ENCODE measurements at regions not wholly inside any gene's neighbourhood (a gene's known extent, or its start where the extent isn't known, plus 50 kb on each side); places are given as distances from the start of the nearest gene placed in this dataset.

GRCh38 chr7:153245809-153246208 is 486.3 kb downstream of the ACTR3B start:
- H3K4me1 ChIP-seq (replicated peaks), result no peaks in the 10 kb centered on the region
- H3K27me3 ChIP-seq (replicated peaks; ENCODE audit: insufficient read depth), result no peaks in the 10 kb centered on the region
- no peak for DNase-seq (ENCODE audit: low spot score)
- WGBS, result 90% methylated on average over 1 of the region's 1 CpG
- no peak overlapping the region for H3K4me3 ChIP-seq
- H3K36me3 ChIP-seq, result no peaks in the 10 kb centered on the region
- intact Hi-C loops (cut with DNase I), result no loop called here
- no peak for TF ChIP-seq POLR2AphosphoS5 (IDR thresholded peaks at IDR 0.05)
- TF ChIP-seq CTCF (IDR thresholded peaks at IDR 0.05), result no peak
- TF ChIP-seq POLR2A (IDR thresholded peaks at IDR 0.05), result no peak
- H3K9me3 ChIP-seq, result no peaks in the 10 kb centered on the region
- no peak overlapping the region for H3K27ac ChIP-seq

GRCh38 chr7:153247926-153248325 is 488.4 kb downstream of the ACTR3B start:
- intact Hi-C loops (cut with DNase I), result no loop called here
- Histone ChIP-seq H3K4me1 (replicated peaks) (no peaks in the 10 kb centered on the region), H3K27ac (no peak overlapping the region), H3K27me3 (replicated peaks; ENCODE audit: insufficient read depth) (no peaks in the 10 kb centered on the region), H3K36me3 (no peaks in the 10 kb centered on the region), H3K9me3 (no peaks in the 10 kb centered on the region), H3K4me3 (no peak overlapping the region)
- no peak for TF ChIP-seq CTCF (IDR thresholded peaks at IDR 0.05)
- WGBS, result 49% methylated on average over 4 of the region's 4 CpGs
- no peak for DNase-seq (ENCODE audit: low spot score)

DNA sequence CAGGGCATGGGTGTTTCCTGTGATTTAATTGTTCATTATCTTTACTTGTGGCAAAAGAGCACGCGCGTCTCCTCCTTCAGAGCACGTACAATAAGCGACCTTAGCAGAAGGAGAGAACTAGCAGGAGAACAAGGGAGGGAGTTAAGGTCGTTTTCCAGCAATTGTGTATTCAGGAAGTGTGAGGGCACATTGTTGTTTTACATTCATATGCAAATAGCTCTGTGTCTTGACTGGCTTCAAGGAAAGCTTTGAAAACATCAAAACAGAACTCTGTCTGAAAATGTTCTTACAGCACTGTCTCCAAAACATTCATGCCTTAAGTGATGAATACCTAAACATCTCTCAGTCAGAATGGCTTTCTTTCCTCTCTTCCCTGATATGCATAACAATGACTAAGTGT is 499.1 kb downstream of the ACTR3B start:
- intact Hi-C loops (cut with DNase I), result no loop called here
- H3K4me3 ChIP-seq, result no peak overlapping the region
- 63% methylated on average over 6 of the region's 6 CpGs for WGBS
- no peaks in the 10 kb centered on the region for H3K4me1 ChIP-seq (replicated peaks)
- no peak for TF ChIP-seq POLR2AphosphoS5 (IDR thresholded peaks at IDR 0.05)
- no peak for TF ChIP-seq CTCF (IDR thresholded peaks at IDR 0.05)
- TF ChIP-seq POLR2A (IDR thresholded peaks at IDR 0.05), result no peak
- no peaks in the 10 kb centered on the region for H3K9me3 ChIP-seq
- H3K36me3 ChIP-seq, result no peaks in the 10 kb centered on the region
- no peak for DNase-seq (ENCODE audit: low spot score)
- no peaks in the 10 kb centered on the region for H3K27me3 ChIP-seq (replicated peaks; ENCODE audit: insufficient read depth)
- no peak overlapping the region for H3K27ac ChIP-seq

DNA sequence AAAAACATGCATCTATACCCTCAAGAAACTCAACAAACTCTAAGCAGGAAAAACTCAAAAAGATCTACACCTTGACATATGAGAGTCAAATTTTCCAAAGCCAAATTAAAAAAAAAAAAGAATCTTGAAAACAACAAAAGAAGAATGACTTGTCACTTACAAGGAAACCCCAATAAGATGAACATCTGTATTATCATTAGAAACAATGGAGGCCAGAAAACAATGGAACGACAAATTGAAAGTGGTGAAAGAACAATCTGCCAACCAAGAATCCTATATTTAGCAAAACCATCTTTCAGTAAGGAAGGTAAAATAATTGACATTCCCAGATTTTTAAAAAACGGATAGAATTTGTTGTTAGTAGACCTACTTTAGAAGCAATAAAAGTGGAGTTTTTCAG is 516.8 kb downstream of the ACTR3B start:
- Histone ChIP-seq H3K4me3 (no peak overlapping the region), H3K9me3 (no peaks in the 10 kb centered on the region), H3K4me1 (replicated peaks) (no peaks in the 10 kb centered on the region), H3K27ac (no peak overlapping the region), H3K27me3 (replicated peaks; ENCODE audit: insufficient read depth) (no peaks in the 10 kb centered on the region), H3K36me3 (no peaks in the 10 kb centered on the region)
- intact Hi-C loops (cut with DNase I), result no loop called here
- no peak for DNase-seq (ENCODE audit: low spot score)
- 85% methylated on average over 2 of the region's 2 CpGs for WGBS
- TF ChIP-seq CTCF (IDR thresholded peaks at IDR 0.05), result no peak
- no peak for TF ChIP-seq POLR2A (IDR thresholded peaks at IDR 0.05)
- TF ChIP-seq POLR2AphosphoS5 (IDR thresholded peaks at IDR 0.05), result no peak

- Histone ChIP-seq H3K27ac (no peak overlapping the region), H3K27me3 (replicated peaks; ENCODE audit: insufficient read depth) (no peaks in the 10 kb centered on the region), H3K4me3 (no peak overlapping the region), H3K9me3 (no peaks in the 10 kb centered on the region), H3K36me3 (no peaks in the 10 kb centered on the region), H3K4me1 (replicated peaks) (no peaks in the 10 kb centered on the region)
- TF ChIP-seq CTCF (IDR thresholded peaks at IDR 0.05) (no peak), POLR2A (IDR thresholded peaks at IDR 0.05) (no peak), POLR2AphosphoS5 (IDR thresholded peaks at IDR 0.05) (no peak)
- DNase-seq (ENCODE audit: low spot score), result no peak
- intact Hi-C loops (cut with DNase I), result no loop called here
- WGBS, result 62% methylated on average over 13 of the region's 13 CpGs
Measured at GRCh38 chr7:153286763-153287162, 527.2 kb downstream of the ACTR3B start.

Data from prostate gland (tissue), 2 donors.